Large intestine (tissue), 3 donors: ENCODE measurements at regions not wholly inside any gene's neighbourhood (a gene's known extent, or its start where the extent isn't known, plus 50 kb on each side); places are given as distances from the start of the nearest gene placed in this dataset.

ENCODE experiments used
- DNase-seq, 2 donors: peaks; one replicate each; pipeline versions ENCODE4 v3.0.0 to v3.0.0-alpha.2; 2013
- H3K27ac ChIP-seq: one replicate; pipeline ENCODE4 v1.5.1; 2013; ENCODE audit warnings: low read length
- H3K27me3 ChIP-seq: 2 replicates; pipeline ENCODE4 v1.6.1; 2013; ENCODE audit warnings: low read length; ENCODE audit not compliant: control insufficient read depth, insufficient read depth
- H3K36me3 ChIP-seq: 2 replicates; pipeline ENCODE4 v1.6.1; 2013; ENCODE audit warnings: low read length; ENCODE audit not compliant: control insufficient read depth, insufficient read depth
- H3K4me1 ChIP-seq: one replicate; pipeline ENCODE4 v1.6.1; 2013; ENCODE audit warnings: low read length; ENCODE audit not compliant: control insufficient read depth, insufficient read depth
- H3K4me3 ChIP-seq: one replicate; pipeline ENCODE4 v1.5.1; 2013; ENCODE audit warnings: low read length
- H3K9me3 ChIP-seq: one replicate; pipeline ENCODE4 v1.6.1; 2013; ENCODE audit warnings: mild to moderate bottlenecking, low read depth, low read length, moderate library complexity; ENCODE audit not compliant: control insufficient read depth
- WGBS: methylation state at CpG from one replicate; pipeline ENCODE4 v1.1.5; 2013; ENCODE audit warnings: low lambda C conversion rate; ENCODE audit not compliant: insufficient coverage; 5-methylcytosine and 5-hydroxymethylcytosine counted together

DNA sequence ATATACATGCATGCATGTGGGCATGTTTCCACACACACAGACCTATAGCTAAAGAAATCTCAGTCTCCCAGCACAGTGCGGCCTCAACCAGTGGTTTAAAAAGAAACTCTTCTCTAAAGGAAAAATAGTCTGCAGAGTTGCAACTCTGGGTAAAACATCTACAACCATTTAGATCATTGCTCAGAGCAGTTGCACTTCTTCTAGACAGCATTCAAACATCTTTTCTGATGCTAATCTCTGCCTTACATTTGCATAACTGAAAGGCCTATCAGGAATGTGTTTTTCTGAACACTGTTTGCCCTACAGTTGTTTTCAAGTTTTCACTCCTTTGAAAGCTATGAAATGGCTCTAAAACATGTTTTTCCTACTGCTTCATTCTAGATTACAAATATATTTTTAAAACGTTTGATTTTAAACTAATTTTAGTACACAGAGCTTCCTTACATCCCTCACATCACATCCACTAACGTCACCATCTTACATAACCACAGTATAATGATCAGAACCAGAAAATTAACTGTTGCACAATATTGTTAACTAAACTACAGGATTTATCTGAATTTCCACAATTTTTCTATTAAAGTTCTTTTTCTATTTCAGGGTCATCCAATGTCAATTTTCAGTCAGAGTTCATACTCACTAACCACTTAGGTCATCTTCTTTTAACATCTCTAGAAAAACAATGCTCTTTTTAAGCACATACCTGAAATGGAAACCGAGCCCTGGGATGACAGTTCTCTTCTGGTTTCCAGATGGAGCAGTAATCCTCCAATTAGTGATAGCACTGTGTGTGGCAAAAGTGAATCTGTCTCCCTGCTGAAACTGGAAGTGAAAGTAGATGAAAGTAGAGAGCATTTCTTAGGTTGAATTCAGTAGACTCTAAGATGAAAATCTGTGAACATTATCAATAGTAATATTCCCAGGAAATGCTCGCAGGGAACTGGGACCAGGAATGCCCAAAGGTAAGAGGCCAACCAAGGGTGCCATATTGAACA lies 501.6 kb upstream of the GCFC2 start:
- Histone ChIP-seq H3K4me3 (no peak overlapping the region), H3K36me3 (no peaks in the 10 kb centered on the region), H3K27me3 (no peaks in the 10 kb centered on the region), H3K4me1 (no peaks in the 10 kb centered on the region), H3K27ac (no peak overlapping the region), H3K9me3 (no peaks in the 10 kb centered on the region)
- DNase-seq, result no peak
- WGBS, result 60% methylated on average over 2 of the region's 5 CpGs

DNA sequence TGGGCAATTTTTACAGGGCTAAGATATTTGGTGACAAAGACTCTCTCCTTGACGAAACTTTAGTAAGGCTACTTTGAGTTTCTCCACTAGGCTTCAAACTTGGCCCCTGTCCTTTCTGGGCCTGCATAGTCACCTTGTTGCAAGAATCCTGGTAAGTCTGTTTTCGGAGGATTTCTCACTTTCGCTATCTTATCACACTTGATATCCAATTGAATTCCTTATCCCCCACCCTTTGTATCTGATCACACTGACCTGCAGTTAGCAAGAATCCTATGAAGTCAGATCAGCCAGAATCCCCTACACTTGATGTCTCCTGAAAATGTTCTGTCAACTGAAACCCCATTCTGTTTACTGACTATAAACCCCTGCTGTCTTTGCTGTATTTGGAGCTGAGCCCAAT lies 499.8 kb upstream of the GCFC2 start:
- Histone ChIP-seq H3K36me3 (no peaks in the 10 kb centered on the region), H3K27ac (no peak overlapping the region), H3K4me3 (no peak overlapping the region), H3K27me3 (no peaks in the 10 kb centered on the region), H3K4me1 (no peaks in the 10 kb centered on the region), H3K9me3 (no peaks in the 10 kb centered on the region)
- DNase-seq, result no peak
- WGBS, result no CpG with 5 or more reads among the region's 3 CpGs

DNA sequence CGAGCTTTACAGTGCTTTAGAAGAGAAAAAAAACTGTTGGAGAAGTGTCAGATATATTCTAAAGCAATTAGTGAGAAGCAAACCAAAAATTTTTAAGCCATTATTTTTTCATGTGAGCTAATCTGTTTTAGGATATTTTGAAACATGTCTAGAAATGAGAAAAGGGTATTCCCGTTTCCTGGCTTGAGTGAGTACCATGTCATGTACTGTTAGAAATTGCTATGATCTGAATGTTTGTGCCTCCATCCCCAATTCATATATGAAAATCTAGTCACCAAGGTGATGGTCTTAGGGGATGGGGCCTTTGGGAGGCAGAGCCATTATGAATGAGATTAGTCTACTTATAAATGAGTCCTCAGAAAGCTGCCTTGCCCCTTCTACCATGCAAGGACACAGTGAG lies 493.3 kb upstream of the GCFC2 start:
- Histone ChIP-seq H3K4me1 (no peaks in the 10 kb centered on the region), H3K4me3 (no peak overlapping the region), H3K9me3 (no peaks in the 10 kb centered on the region), H3K27ac (no peak overlapping the region), H3K36me3 (no peaks in the 10 kb centered on the region), H3K27me3 (no peaks in the 10 kb centered on the region)
- 100% methylated on average over 1 of the region's 2 CpGs for WGBS
- no peak for DNase-seq

DNA sequence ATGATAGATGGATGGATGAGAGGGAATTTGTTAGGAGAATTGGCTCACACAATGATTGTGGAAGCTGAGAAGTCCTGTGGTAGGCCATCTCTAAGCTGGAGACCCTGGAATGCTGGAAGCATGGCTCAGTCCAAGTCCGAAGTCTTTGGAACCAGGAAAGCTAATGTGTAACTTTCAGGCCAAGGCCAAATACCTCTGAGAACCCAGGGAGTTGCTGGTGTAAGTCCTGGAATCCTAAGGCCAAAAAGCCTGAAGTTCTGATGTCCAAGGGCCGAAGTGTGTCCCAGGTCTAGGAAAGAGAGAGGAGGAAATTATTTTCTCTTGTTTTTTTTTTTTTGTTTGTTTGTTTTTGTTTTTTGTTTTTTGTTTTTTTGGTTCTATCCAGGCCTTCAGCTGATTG lies 492.2 kb upstream of the GCFC2 start:
- Histone ChIP-seq H3K4me3 (no peak overlapping the region), H3K27ac (no peak overlapping the region), H3K9me3 (no peaks in the 10 kb centered on the region), H3K4me1 (no peaks in the 10 kb centered on the region), H3K27me3 (no peaks in the 10 kb centered on the region), H3K36me3 (no peaks in the 10 kb centered on the region)
- no peak for DNase-seq
- WGBS, result no CpG with 5 or more reads among the region's 2 CpGs

DNA sequence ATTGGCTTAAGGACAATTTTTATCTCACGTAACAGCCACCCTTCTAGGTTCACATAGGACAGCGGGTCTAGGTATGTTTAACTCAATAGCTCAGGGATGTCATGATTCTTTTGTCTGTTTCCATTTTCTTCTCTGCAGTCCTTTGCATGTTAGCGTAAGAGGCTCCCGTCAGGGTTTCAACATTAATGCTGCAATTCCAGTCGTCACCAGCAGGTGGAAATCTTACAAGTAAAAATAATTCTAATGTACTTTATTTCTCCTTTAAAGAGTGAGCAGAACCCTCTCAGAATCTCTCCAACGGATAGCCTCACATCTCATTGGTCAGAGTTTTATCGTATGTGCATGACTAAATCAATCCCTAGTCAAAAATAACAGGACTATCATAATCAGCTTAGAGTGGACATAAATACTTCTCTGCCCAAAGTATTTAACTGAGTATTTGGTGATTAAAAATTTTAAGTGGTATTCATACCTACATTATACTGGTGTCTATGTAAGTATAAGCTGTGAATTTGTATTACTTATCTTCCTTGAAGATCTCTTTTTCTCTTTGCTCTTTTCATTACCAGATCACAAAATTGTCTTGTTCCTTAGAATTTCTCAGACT lies 487.2 kb upstream of the GCFC2 start:
- H3K36me3 ChIP-seq, result no peaks in the 10 kb centered on the region
- 60% methylated on average over 1 of the region's 7 CpGs for WGBS
- DNase-seq, result peak; percentile 34 to 35
- H3K4me3 ChIP-seq, result no peak overlapping the region
- H3K27ac ChIP-seq, result no peak overlapping the region
- H3K4me1 ChIP-seq, result no peaks in the 10 kb centered on the region
- no peaks in the 10 kb centered on the region for H3K9me3 ChIP-seq
- no peaks in the 10 kb centered on the region for H3K27me3 ChIP-seq

DNA sequence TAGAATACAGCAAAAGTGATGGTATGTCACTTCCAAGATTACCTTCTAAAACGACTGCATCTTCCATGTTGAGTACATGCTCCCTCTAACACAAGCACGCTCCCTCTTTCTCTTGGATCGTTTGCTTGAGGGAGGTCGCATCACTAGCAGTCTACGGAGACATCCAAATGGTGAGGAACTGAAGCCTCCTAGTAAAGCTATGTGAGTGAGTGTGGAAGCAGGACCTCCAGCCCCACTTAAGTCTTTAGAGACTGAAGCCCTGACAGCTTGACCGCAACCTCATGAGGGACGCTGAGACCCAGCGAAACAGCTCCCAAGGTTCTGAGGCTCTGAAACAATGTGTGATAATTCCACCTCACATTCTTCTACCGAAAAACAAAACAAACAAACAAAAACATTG lies 486.7 kb upstream of the GCFC2 start:
- Histone ChIP-seq H3K27me3 (no peaks in the 10 kb centered on the region), H3K27ac (no peak overlapping the region), H3K36me3 (no peaks in the 10 kb centered on the region), H3K4me1 (no peaks in the 10 kb centered on the region), H3K4me3 (no peak overlapping the region), H3K9me3 (no peaks in the 10 kb centered on the region)
- no CpG with 5 or more reads among the region's 9 CpGs for WGBS
- no peak for DNase-seq

DNA sequence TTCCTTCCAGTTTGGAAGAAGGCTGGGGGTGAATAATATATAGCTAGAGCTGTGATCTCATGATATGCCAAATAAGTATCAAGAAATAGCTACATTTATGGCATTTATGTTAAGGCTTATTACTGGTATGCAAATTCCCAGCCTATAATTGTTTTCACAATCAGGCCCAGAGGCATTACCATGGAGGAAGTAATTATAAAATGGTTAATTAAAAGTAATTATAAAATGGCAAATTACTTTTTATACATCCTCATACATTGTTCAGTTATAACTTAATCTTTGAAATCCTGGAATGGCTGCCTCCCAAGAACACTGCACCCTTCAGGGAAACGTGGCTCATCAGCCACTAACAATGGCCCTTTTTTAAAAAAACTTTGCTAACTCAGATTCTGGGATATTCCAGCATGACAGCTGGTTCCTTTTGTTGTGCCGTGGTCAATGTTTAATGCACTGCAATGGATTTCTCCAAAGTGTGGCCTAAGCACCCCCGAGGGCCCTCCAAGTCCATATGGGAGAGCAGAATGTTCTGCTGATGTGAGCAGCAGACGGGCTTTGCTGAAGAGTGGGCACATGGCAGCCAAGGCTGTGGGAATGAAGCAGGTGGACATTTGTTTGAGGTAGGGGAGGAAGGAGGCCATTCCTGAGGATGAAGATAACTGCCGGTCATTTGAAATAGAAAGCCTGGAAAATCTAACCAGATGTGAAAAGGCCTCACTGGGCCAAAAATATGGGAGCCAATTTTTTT lies 483.5 kb upstream of the GCFC2 start:
- H3K4me1 ChIP-seq, result no peaks in the 10 kb centered on the region
- H3K27ac ChIP-seq, result no peak overlapping the region
- H3K36me3 ChIP-seq, result no peaks in the 10 kb centered on the region
- no CpG with 5 or more reads among the region's 5 CpGs for WGBS
- H3K27me3 ChIP-seq, result no peaks in the 10 kb centered on the region
- no peak overlapping the region for H3K4me3 ChIP-seq
- H3K9me3 ChIP-seq, result no peaks in the 10 kb centered on the region
- no peak for DNase-seq

DNA sequence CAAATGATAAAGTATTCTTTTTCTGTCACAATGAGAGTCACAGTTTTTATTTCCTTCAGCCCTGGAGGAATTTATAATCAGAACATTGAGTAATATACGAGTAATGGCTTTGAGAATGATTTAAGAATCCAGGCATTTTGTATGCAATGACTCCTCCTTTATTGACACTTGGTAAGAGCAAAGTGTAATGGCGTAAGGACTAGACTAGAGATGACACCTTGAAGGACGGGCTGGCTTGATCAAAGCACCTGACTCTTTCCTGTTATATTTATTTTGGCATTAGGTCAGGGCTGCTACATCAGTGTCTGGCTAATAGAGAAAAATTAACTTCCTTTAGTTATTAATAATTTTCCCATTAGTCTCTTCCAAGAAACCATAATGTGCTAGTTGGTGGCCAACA lies 482.4 kb upstream of the GCFC2 start:
- WGBS, result no CpG with 5 or more reads among the region's 3 CpGs
- no peak overlapping the region for H3K4me3 ChIP-seq
- H3K27me3 ChIP-seq, result no peaks in the 10 kb centered on the region
- no peak overlapping the region for H3K27ac ChIP-seq
- H3K9me3 ChIP-seq, result no peaks in the 10 kb centered on the region
- H3K36me3 ChIP-seq, result no peaks in the 10 kb centered on the region
- no peak for DNase-seq
- H3K4me1 ChIP-seq, result no peaks in the 10 kb centered on the region

DNA sequence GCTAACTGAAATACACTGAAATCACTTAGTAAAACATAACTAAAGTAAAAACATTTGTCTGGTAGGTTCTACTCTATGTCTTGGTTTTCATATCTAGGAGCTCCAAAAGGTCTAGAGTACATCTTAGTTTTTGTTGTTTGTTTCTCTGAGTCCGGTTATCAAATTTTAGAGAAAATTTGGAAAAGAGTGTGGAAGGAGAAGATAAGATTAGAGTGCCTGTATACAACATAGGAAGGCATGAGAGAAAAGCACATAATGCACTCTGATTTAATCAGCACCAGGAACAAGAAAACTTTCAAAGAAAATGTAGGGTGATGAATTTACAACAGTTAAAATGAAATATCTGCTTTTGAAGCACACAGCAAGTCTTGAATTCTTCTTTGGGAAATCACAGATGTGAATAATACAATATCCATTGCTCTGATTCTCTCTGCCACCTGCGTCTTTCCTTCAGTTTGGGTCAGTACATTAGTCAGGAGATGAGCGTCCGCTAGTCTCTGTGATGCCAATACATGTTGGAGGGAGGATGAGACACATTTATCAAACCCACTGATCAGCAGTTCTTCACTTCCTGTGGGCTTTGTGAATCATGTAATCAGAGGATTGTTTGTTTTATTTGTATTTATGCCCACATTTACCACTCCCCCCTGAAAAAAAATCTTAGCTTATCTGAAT lies 477.8 kb upstream of the GCFC2 start:
- H3K27ac ChIP-seq, result no peak overlapping the region
- H3K27me3 ChIP-seq, result no peaks in the 10 kb centered on the region
- DNase-seq, result no peak
- WGBS, result no CpG with 5 or more reads among the region's 4 CpGs
- no peak overlapping the region for H3K4me3 ChIP-seq
- H3K36me3 ChIP-seq, result no peaks in the 10 kb centered on the region
- no peaks in the 10 kb centered on the region for H3K9me3 ChIP-seq
- no peaks in the 10 kb centered on the region for H3K4me1 ChIP-seq

DNA sequence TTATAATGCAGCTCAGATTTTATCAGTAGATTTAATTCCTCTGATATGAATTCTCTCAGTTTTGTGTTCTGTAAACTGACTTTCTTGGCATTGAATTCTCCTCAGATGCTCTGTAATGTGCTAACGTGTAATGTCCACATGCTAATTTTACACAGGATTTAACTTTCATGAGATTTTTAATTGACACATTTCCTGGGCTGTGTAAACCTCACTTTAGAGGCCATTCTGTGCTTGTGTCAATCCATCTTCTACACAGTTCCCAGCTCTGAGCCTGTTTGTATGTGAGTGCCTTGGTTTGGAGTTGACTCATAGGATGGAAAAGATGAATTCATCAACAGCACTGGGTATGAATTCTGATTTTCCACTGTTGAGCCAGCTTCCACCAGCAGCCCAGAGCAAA lies 476.7 kb upstream of the GCFC2 start:
- H3K9me3 ChIP-seq, result no peaks in the 10 kb centered on the region
- DNase-seq, result no peak
- WGBS, result no CpG with 5 or more reads among the region's 1 CpG

More for the DNA sequence above, 476.7 kb upstream of the GCFC2 start:
- H3K27ac ChIP-seq, result no peak overlapping the region
- no peaks in the 10 kb centered on the region for H3K27me3 ChIP-seq
- no peaks in the 10 kb centered on the region for H3K4me1 ChIP-seq
- no peak overlapping the region for H3K4me3 ChIP-seq
- no peaks in the 10 kb centered on the region for H3K36me3 ChIP-seq
